Right lung (tissue), 2 donors: ENCODE measurements at regions not wholly inside any gene's neighbourhood (a gene's known extent, or its start where the extent isn't known, plus 50 kb on each side); places are given as distances from the start of the nearest gene placed in this dataset.

ENCODE experiments used
- DNase-seq, 2 donors: peaks; one replicate each; pipeline ENCODE4 v3.0.0-alpha.2; 2013

GRCh38 chr1:4137621-4138415 lies 237.7 kb upstream of the C1orf174 start:
- no peak for DNase-seq

- no peak for DNase-seq
These were observed 239.6 kb upstream of the C1orf174 start for GRCh38 chr1:4139646-4140045.

GRCh38 chr1:4140241-4140640 lies 240.2 kb upstream of the C1orf174 start:
- DNase-seq = no peak

- DNase-seq = no peak
These were observed 240.7 kb upstream of the C1orf174 start for GRCh38 chr1:4140821-4141220.

- peak in 1 of 2 donors; percentile 8 for DNase-seq
These were observed 244.4 kb upstream of the C1orf174 start for GRCh38 chr1:4144349-4144971.

GRCh38 chr1:4146101-4146500 lies 246.0 kb upstream of the C1orf174 start:
- no peak for DNase-seq

- DNase-seq = no peak
These were observed 246.5 kb upstream of the C1orf174 start for GRCh38 chr1:4146614-4147013.

- no peak for DNase-seq
These were observed 247.4 kb upstream of the C1orf174 start for GRCh38 chr1:4147509-4147908.

GRCh38 chr1:4149281-4149680 lies 249.2 kb upstream of the C1orf174 start:
- no peak for DNase-seq

- no peak for DNase-seq
These were observed 249.8 kb upstream of the C1orf174 start for GRCh38 chr1:4149831-4150230.

- DNase-seq = no peak
These were observed 250.2 kb upstream of the C1orf174 start for GRCh38 chr1:4150262-4150661.

- no peak for DNase-seq
These were observed 252.2 kb upstream of the C1orf174 start for GRCh38 chr1:4152266-4152665.

- DNase-seq = no peak
These were observed 253.5 kb upstream of the C1orf174 start for GRCh38 chr1:4153571-4153970.

- DNase-seq = no peak
These were observed 256.3 kb upstream of the C1orf174 start for GRCh38 chr1:4156241-4156973.

GRCh38 chr1:4160181-4160580 lies 260.1 kb upstream of the C1orf174 start:
- DNase-seq = no peak

- no peak for DNase-seq
These were observed 261.4 kb upstream of the C1orf174 start for GRCh38 chr1:4161366-4162006.

GRCh38 chr1:4164965-4165364 lies 264.9 kb upstream of the C1orf174 start:
- DNase-seq = no peak

- DNase-seq = peak in 1 of 2 donors; percentile 14
These were observed 265.7 kb upstream of the C1orf174 start for GRCh38 chr1:4165686-4166300.

- DNase-seq = no peak
These were observed 266.6 kb upstream of the C1orf174 start for GRCh38 chr1:4166713-4167112.

GRCh38 chr1:4169991-4170390 lies 269.9 kb upstream of the C1orf174 start:
- no peak for DNase-seq

GRCh38 chr1:4170548-4171340 lies 270.7 kb upstream of the C1orf174 start:
- no peak for DNase-seq
